ENCODE measurements at regions not wholly inside any gene's neighbourhood (a gene's known extent, or its start where the extent isn't known, plus 50 kb on each side); places are given as distances from the start of the nearest gene placed in this dataset.

DNA sequence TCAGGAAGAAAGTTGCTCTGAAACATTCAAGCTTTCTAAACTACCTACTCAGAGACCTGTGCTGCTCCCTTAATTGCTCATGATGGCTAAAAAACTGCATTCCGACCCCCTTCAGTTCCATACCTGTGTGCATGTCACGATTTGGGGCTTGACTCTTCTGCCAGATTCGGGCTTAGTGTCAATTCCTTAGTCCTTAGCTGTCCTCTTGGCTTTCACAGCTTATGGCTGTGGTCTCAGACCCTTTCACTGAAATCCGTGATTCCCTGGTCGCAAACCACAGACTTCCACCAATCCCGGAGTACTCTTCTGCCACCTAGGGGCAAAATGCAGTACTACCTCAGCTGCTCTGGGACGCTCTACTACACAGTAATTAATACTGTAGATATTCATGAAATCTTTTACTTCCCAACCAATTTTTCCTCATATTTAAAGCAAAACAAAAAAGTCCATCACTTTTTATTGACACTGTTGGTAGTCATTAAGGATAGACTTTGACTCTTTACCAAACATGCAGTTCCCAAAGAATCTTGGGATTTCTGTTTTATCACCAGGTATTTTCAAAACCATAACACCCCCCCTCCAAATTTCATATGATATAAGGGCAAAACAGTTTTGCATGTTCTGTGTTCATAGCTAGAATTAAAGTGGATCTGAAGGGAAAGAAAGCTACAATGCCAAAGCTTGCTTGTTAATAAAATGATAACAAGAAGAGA lies 617.4 kb downstream of the SLCO4C1 start:
- no peak for TF ChIP-seq EP300 (IDR thresholded peaks at IDR 0.05)
- TF ChIP-seq, protein P1, sequence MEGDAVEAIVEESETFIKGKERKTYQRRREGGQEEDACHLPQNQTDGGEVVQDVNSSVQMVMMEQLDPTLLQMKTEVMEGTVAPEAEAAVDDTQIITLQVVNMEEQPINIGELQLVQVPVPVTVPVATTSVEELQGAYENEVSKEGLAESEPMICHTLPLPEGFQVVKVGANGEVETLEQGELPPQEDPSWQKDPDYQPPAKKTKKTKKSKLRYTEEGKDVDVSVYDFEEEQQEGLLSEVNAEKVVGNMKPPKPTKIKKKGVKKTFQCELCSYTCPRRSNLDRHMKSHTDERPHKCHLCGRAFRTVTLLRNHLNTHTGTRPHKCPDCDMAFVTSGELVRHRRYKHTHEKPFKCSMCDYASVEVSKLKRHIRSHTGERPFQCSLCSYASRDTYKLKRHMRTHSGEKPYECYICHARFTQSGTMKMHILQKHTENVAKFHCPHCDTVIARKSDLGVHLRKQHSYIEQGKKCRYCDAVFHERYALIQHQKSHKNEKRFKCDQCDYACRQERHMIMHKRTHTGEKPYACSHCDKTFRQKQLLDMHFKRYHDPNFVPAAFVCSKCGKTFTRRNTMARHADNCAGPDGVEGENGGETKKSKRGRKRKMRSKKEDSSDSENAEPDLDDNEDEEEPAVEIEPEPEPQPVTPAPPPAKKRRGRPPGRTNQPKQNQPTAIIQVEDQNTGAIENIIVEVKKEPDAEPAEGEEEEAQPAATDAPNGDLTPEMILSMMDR (IDR thresholded peaks at IDR 0.05), result peak; percentile 46 to 86 (median 76)
- no peak for TF ChIP-seq POLR2A (IDR thresholded peaks at IDR 0.05)
